GM19397 (cell line): ENCODE measurements at regions not wholly inside any gene's neighbourhood (a gene's known extent, or its start where the extent isn't known, plus 50 kb on each side); places are given as distances from the start of the nearest gene placed in this dataset.
A peak's percentile ranks its signal among the peaks of the same experiment; 100 is the strongest.
"Not testable (repeated sequence)": the region's sequence is repeated elsewhere in the genome, so short reads cannot be mapped to it uniquely, and the experiment has no call there.

Experiments used
- ATAC-seq: cut with Tn5 transposase; IDR thresholded peaks from one replicate; pipeline ENCODE4 v1.9.1; 2021; ENCODE audit warnings: mild to moderate bottlenecking, moderate library complexity; ENCODE audit not compliant: unreplicated experiment

DNA sequence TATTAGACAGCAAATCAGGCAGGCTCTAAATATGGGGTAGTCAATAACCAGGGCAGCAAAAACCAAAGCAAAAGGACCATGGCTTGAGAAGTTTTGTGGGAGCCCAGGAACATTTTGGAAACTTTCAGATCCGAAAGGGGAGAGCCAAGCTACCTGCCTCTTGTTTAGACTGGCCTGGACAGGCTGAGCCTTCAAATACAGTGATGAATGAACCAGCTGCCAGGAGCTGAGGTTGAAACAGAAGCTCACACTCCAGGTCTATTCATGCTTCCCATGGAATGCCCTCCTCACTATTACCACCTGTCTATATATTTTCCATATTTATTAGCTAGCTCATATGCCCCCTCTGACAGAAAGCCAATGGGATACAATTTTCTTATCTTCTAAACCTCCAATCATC is 150.8 kb upstream of the SLC44A1 start:
- ATAC-seq = no peak

DNA sequence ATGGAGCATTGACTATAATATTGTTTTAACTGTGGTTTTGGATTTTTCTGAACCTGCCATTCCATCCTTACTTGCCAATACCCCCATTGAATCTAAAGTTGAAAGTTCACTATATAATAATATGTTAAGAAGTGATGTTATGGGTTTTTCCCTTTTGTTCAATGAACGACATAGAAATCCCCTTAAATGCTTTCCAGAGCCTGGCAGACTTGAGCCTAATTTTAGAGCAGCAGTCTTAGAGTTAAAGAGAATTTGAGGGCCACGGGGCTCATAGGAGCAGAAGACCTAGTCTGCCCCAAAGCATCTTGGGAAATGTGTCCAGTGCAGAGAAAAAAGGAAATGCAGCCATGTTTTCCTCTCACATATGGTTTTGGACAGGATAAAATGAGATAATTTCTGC is 146.1 kb upstream of the SLC44A1 start:
- no peak for ATAC-seq

DNA sequence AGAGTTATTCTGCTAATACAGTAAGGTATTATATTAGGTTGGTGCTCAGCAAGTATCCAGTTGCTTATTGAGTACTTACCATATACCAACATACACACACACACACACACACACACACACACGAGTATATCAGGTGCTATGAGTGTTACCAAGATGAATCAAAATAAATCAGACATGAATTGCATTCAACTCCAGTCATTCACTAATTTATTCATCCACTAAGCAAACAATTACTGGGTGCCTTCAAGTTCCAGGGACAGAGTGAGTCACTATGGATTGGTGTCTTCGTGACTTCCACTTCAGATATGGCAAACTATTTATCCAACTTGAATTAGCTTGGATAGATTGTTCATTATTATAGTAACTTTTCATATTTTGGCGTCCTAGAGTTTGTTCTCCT is 140.7 kb upstream of the SLC44A1 start:
- ATAC-seq = no peak

DNA sequence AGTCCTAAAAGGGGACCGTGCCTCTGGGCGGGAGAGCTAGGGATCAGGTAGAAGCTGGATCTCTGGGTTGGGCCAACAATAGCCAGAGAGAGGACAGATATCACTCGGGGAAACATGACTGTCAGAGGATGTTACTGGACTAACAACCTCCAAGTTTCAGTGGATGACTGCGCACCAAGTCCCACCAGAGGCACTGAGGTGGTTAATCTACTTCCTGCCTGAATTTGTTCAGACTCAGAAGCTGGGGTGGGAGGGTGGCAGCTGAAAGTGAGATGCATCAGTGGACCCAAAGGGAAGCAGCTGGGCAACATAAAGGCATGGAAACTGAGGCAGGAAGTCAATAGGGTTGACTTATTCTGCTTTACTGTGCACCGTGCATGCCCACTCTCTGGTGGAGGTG is 130.1 kb upstream of the SLC44A1 start:
- peak; percentile 63 for ATAC-seq

DNA sequence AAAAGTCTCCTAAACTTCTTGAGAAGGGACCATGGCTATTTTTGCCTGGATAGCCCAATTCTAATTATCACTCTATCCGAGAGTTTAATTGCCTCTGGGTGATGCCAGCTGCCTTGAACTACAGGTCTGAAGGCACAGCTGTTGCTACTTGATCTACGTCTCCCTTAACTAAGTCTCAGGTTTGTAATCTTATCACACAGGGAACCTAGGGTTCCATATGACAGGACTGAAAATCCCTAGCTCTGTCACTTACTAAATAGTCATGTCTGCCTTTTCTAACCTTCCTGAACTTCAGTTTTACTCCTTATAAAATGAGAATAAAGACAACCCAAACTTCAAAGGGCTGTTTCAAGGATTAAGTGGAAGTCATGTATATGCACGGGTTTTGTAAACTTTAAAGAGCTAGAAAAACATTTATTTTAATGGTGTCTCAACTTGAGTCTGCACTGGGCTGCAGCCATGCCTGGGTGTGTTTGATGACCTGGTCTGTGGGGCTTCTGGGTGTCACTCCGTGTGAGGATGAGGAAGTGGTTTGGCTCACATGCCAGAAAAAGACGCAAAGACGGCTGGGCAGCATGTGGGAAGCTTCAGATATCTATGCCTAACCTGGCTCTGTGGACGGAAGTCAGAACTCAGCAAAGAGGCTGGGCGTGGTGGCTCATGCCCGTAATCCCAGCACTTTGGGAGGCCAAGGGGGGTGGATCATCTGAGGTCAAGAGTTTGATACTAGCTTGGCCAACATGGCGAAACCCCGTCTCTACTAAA is 129.3 kb upstream of the SLC44A1 start:
- peak; percentile 69 for ATAC-seq

DNA sequence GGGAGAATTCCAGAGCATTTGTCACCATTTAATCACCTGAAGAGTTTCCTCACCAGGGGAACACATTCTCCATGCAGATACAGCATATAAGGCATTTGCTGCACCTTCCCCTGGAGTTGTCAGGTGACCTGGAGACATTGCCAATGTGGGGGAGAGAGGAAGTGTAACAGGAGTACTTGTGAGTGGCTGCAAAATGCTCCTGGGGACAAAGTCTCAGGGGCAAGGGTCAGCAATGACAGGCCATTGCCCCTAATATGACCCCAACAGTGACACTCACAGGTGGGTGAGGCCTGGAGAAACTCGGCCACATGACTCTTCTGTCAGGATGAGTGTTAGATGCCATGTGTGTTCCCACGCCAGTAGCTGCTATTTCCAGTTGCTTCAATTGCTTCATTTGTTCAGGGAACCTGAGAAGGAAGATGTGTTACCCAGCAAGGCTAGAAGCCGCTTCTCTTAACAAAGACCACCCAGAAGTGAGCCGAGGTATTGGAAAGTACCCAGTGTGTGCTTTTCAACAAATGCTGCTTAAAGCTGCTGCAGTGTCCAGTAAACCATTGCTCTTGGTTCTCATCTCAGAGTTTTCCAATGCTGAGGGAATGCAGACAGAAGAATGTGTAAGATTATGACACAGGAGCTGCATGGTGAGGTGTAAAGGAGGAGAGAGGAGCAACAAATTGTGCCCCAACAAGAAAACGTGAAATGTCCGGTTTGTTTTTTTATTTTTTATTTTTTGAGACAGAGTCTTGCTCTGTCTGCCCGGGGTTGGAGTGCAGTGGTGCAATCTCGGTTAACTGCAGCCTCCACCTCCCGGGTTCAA is 128.2 kb upstream of the SLC44A1 start:
- ATAC-seq = no peak

DNA sequence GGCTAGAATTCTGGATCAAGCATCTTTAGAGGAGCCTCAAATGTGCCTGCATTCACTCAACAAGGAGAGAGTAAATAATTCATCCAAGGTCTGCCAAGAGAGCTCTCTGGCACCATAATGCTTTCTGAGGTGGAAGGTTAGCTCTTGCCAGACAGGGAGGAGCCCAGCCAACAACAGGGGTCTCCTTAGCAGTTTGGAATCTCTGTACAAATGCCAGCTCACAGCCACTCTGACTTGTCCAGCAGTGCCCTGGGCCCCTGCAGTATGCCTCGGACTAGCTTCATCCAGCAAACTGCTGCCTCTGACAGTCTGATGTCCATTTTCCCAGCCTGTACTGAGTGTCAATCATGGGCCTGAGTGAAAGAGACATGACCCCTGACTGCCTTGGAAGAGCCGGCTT is 127.2 kb upstream of the SLC44A1 start:
- no peak for ATAC-seq

DNA sequence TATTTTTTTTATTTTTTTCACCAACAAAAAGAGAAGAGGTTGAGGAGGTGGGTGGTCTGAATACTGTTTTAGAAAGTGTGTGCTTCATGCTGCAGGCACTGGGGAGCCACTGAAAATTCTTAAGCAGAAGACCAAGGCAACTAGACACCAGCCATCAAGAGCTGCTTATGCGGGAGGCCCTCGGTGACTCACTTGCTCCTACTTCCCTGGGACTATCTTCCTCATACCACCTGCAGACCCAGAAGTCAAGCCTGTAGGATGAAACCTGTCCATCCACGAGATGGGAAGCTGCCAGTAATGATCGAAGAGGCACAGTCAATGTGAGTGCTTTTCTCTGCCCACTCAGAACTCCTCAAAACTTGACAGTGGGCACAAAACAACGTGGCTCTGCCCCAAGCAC is 125.8 kb upstream of the SLC44A1 start:
- no peak for ATAC-seq

DNA sequence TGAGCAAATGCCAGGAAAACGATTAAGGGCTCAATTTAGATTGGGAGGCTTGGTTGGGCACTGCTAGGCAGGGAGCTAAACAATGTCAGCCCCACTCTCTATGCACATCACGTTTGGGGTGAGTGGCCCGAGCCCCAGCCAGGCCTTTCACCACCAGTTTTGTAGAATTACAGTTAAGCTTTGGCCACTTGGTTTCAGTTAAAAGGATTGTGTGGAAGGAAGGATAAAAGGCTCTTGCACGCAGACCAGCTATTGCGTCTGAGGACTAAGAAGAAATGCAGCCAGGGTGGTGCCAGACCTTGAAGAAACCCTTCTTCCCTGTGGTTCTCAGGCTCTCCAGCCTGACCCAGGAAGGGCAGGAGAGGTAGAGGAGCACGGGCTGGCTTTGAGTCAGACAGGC is 125.3 kb upstream of the SLC44A1 start:
- ATAC-seq = no peak

DNA sequence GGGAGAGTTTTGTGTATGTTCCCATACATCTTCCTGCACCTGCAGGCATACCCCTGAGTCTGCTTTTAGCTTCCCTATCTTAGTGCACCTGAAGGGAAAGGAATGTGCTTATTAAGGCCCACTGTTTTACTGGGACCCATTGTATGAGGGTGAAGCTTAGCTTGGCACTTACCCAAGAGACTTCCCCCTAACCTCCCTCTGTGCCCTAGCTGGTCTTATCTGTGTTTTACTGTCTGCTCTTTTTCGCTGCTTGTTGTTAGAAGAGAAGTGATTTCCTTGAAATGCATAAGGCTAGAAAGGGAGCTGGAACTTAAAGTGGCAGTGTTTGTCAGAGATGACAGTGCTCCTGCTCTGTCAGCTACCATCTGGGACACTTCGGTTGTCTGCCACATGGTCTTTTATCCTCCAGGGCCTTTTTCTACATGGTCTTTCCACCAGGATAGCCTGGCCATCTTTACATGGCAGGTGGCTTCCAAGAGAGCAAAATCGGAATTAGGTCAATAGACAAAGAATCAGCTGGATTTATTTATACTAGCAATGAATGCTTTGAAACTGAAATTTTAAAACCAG is 122.5 kb upstream of the SLC44A1 start:
- no peak for ATAC-seq

DNA sequence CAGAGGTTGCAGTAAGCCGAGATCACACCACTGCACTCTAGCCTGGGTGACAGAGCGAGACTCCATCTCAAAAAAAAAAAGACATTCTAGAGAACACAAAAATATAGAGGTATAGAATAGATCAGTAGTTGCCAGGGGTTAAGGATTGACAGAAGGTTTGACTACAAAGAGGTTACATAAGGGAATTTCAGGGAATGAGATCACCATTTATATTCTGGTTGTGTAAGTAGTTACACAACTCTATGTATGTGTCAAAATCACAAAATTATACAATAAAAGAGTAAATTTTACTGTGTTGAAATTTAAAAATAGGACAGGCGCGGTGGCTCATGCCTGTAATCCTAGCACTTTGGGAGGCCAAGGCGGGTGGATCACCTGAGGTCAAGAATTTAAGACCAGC is 119.9 kb upstream of the SLC44A1 start:
- not testable (repeated sequence) for ATAC-seq

DNA sequence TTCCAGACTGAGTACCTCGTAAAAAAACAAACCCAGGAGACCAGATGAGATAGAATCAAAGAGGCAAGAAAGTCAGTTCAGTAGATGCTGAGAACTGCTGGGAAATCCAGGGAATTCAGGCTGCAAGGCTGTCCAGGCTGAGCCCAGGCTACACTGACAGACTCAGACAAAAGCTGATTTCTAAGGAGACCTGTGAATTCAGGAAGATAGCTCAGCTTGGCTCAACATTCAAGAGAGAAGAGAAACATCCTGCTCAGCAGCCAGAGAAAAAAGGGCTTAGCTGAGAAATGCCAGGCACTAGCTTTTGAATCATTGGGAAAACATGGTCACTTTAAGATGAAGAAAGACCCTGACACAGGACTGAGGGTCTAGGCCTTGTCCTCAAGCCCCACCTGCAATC is 118.2 kb upstream of the SLC44A1 start:
- no peak for ATAC-seq

DNA sequence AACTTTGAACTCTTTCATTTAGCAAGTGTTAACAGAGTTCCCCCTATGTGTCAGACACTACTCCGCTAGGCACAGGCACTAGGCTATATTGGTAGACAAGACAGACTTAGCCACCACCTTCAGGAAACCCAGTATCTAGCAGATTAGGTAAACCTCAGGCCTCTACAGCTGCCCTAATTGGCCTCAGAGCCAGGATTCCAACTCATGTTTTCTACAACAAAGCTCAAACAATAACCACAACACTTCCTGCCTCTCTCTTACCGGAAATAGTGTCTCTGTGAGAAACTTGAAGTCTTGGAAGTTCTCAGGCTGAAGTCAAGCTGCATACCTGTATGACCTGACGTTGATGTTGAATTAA is 116.6 kb upstream of the SLC44A1 start:
- peak; percentile 98 for ATAC-seq

DNA sequence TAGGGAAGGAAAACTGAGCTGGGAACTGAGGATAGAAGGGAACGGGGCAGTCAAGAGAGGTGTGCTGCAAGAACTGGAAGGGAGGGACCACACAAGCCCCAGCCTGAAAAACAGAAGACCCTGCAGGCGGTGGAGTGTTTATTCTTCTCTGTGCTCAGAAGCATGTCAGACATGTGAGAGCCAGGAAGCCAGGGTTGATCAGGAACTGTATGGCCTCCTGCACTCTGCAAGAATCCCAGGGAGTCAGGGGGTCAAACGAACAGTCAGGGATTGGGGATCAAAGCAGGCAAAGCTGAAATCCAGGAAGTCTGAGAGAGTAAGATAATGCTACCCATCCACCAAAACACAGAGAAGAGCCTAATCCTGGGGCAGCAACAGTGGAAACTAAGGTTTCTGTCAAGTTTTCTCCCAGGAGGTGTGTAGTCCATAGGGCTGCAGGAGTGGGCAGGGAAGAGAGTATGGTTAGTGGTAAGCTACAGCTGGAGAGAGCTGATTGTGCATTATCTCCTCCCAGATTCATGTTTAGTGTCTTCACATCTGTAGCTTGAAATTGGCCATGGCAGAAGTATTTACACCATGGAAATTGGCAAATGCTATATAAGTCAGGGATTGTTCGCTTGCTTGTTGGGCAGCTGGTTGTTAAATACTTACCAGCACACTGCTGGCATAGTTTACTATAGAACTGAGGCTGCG is 115.4 kb upstream of the SLC44A1 start:
- no peak for ATAC-seq

DNA sequence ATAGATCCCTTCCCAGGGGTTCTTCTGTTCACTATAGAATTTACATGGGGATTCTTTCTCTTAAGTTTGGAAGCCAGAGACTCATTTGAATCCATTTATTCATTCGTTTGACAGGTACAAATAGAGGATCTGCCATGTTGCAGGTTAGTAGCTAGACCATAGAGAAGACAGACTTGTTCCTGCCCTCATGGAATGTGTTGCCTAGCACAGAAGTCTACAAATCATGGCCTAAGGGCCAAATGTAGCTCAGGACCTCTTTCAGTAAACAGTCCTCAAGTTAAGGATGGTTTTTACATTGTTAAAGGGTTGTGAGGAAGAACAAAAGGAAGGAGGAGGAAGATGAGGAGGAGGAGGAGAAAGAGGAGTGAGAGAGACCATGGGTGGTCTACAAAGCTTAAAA is 114.7 kb upstream of the SLC44A1 start:
- no peak for ATAC-seq

DNA sequence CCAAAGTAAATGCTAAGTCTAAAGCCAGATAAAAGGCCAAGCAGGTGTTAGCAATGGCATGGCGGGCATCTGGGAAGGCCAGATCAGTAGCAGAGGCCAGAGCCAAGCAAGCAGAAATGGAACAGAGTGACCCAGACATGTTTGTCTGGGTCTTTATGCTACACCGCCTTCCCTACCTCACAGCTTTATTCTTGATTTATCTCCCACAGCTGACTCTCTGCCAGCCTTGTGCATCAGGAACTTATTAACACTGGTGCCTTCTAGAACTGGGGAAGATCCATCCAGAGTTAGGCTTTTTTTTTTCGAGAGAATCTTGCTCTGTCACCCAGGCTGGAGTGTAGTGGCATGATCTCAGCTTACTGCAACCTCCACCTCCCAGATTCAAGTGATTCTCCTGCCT is 112.5 kb upstream of the SLC44A1 start:
- ATAC-seq = no peak

DNA sequence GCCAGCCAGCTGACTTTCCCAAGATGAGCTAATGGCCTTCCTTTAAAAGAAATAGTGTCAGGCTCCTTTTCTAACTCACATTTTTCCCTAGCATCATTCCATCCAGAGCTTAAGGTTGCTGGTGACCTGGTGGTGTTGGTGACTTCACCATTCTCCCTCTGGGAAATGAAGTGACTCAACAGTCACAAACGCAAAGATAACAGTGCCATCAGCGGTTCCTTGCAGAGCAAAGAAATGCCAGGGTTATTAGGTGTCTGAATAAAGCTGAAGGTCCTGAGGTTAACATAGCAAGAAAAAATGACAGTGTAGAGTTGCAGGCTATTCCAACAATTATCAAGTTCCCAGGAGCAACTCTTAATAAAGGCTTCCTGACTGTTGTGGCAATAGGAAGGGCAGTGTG is 111.8 kb upstream of the SLC44A1 start:
- no peak for ATAC-seq

DNA sequence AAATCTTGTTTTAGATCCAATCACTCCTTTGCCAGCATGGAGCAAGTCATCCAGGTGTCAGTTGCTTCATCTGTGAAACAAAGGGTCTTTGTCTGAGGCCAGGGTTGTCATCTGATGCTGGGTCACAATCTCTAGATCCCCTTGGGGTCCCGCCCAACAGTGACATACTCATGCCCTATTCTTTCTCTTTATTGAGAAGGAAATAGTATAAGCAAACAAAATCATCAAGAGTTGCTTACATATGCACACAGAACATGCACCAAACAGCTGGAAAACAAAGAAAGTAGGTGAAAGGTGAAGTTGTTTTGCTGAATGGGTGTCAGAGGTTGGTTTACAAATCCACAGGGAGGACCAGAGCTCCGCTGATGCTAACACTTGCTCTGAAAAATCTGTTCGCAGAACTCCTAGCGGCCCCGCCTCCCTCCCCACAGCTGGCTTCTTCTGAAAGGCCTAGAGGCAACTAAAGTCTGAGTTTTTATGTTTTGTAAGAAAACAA is 106.1 kb upstream of the SLC44A1 start:
- ATAC-seq = no peak

DNA sequence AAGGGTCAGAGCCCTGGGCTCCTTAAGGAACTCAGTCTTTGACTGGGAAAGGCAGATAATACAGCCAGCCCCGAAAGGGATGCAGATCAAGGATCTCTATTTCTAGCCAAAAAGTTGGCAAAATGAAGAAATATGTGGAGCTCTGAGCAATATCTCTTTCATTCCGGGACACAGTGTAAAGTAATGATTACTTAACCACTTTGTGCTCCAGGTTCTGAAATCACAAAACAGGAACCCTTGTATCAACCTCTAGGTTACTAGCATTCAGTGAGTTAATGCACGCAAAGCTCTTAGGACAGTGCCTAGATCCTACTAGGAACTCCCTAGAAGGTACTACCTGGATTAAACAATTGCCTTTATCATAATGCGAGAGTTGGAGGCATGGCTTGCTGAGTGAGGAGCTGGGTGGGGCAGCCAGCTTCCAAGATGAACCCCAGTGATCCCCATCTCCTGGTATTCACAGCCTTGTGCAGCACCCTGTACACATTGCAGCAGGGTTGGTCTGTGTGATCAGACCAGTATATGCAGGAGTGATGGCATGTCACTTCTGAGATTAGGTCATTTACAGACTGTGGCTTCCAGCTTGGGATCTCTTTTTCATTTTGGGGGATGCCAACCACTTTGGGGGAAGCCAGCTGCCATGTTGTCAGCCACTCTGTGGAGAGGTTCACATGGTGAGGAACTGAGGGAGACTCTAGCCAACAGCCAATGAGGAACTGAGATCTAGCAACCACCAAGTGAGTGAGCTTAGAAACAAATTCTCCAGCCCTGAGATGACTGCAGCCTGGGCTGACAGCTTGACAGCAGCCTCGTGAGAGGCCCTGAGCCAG is 103.1 kb upstream of the SLC44A1 start:
- ATAC-seq = peak; percentile 91

DNA sequence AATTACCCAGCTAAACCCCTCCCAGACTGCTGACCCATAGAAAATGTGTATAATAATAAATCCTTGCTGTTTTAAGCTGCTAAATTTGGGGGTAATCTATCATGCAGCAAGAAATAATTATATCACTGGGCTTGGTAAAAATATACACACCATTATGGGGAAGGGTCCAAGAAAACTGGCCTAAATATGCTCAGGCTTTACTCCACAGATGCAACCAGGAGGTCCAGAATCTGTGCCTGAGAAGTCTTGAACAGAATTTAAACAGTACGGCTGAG is 102.5 kb upstream of the SLC44A1 start:
- ATAC-seq = no peak
